Large intestine (tissue), 3 donors: ENCODE measurements at regions not wholly inside any gene's neighbourhood (a gene's known extent, or its start where the extent isn't known, plus 50 kb on each side); places are given as distances from the start of the nearest gene placed in this dataset.

ENCODE experiments used
- DNase-seq, 2 donors: peaks; one replicate each; pipeline versions ENCODE4 v3.0.0 to v3.0.0-alpha.2; 2013
- H3K27ac ChIP-seq: one replicate; pipeline ENCODE4 v1.5.1; 2013; ENCODE audit warnings: low read length
- H3K27me3 ChIP-seq: 2 replicates; pipeline ENCODE4 v1.6.1; 2013; ENCODE audit warnings: low read length; ENCODE audit not compliant: control insufficient read depth, insufficient read depth
- H3K36me3 ChIP-seq: 2 replicates; pipeline ENCODE4 v1.6.1; 2013; ENCODE audit warnings: low read length; ENCODE audit not compliant: control insufficient read depth, insufficient read depth
- H3K4me1 ChIP-seq: one replicate; pipeline ENCODE4 v1.6.1; 2013; ENCODE audit warnings: low read length; ENCODE audit not compliant: control insufficient read depth, insufficient read depth
- H3K4me3 ChIP-seq: one replicate; pipeline ENCODE4 v1.5.1; 2013; ENCODE audit warnings: low read length
- H3K9me3 ChIP-seq: one replicate; pipeline ENCODE4 v1.6.1; 2013; ENCODE audit warnings: mild to moderate bottlenecking, low read depth, low read length, moderate library complexity; ENCODE audit not compliant: control insufficient read depth
- WGBS: methylation state at CpG from one replicate; pipeline ENCODE4 v1.1.5; 2013; ENCODE audit warnings: low lambda C conversion rate; ENCODE audit not compliant: insufficient coverage; 5-methylcytosine and 5-hydroxymethylcytosine counted together

GRCh38 chr5:98638111-98638510 is 135.4 kb upstream of the RGMB start:
- Histone ChIP-seq H3K36me3 (no peaks in the 10 kb centered on the region), H3K27me3 (no peaks in the 10 kb centered on the region), H3K4me3 (no peak overlapping the region), H3K4me1 (peaks cover 10% of the 10 kb centered on the region), H3K27ac (no peak overlapping the region), H3K9me3 (no peaks in the 10 kb centered on the region)
- 71% methylated on average over 1 of the region's 2 CpGs for WGBS
- no peak for DNase-seq

- no peak overlapping the region for H3K4me3 ChIP-seq
- DNase-seq = no peak
- no peaks in the 10 kb centered on the region for H3K27me3 ChIP-seq
- H3K4me1 ChIP-seq = peaks cover 10% of the 10 kb centered on the region
- no peaks in the 10 kb centered on the region for H3K36me3 ChIP-seq
- no peak overlapping the region for H3K27ac ChIP-seq
- WGBS = no CpG with 5 or more reads among the region's 1 CpG
- no peaks in the 10 kb centered on the region for H3K9me3 ChIP-seq
These were observed 134.8 kb upstream of the RGMB start for GRCh38 chr5:98638701-98639100.

DNA sequence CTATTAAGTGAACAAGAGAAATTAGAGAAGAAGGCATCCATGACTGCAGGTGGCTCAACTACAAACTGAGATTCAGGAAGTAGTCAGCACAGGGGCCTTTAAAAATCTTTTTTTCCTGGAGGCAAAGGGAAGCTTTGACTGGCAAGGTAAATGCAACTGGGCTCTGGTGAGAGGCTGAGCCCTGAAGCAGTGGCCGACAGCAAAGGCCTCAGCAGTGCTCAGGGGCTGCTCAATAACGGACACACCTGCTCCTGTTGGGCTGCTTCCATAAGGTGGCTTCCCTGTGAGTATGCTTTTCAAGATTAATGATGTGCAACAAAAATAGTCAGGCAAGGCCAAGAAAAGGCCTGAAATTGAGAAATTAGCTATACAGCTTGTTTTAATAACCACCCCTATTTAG is 134.2 kb upstream of the RGMB start:
- WGBS = no CpG with 5 or more reads among the region's 2 CpGs
- Histone ChIP-seq H3K27ac (no peak overlapping the region), H3K4me3 (no peak overlapping the region), H3K9me3 (no peaks in the 10 kb centered on the region), H3K27me3 (no peaks in the 10 kb centered on the region), H3K4me1 (peaks cover 10% of the 10 kb centered on the region), H3K36me3 (no peaks in the 10 kb centered on the region)
- no peak for DNase-seq

DNA sequence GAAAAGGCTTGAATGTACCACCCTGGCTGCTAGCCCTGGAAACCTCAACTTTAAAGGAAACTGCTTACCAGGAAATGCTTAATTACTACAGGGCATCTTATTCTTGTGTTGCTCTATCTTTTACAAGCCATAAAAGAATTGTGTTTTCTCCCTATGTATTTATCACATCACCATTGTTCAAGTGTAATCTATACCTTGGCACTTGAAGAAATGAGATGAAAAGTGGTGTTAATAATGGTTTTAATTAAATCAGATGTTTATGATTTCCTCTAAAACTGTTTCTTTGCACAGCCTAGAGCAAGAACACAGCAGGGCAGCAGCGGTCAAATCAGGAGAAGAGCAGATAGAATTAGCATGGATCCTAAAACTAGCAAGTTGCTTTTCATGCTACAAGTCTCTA is 131.8 kb upstream of the RGMB start:
- H3K4me3 ChIP-seq = no peak overlapping the region
- no peak for DNase-seq
- no peaks in the 10 kb centered on the region for H3K27me3 ChIP-seq
- WGBS = no CpG with 5 or more reads among the region's 1 CpG
- no peaks in the 10 kb centered on the region for H3K36me3 ChIP-seq
- H3K4me1 ChIP-seq = no peaks in the 10 kb centered on the region
- H3K9me3 ChIP-seq = no peaks in the 10 kb centered on the region
- H3K27ac ChIP-seq = no peak overlapping the region

GRCh38 chr5:98643569-98643968 is 129.9 kb upstream of the RGMB start:
- Histone ChIP-seq H3K27me3 (no peaks in the 10 kb centered on the region), H3K4me1 (no peaks in the 10 kb centered on the region), H3K36me3 (no peaks in the 10 kb centered on the region), H3K9me3 (no peaks in the 10 kb centered on the region), H3K27ac (no peak overlapping the region), H3K4me3 (no peak overlapping the region)
- DNase-seq = no peak
- 100% methylated on average over 1 of the region's 1 CpG for whole genome bisulfite sequencing

- H3K36me3 ChIP-seq = no peaks in the 10 kb centered on the region
- no CpG with 5 or more reads among the region's 3 CpGs for WGBS
- no peaks in the 10 kb centered on the region for H3K27me3 ChIP-seq
- H3K4me1 ChIP-seq = no peaks in the 10 kb centered on the region
- no peak overlapping the region for H3K27ac ChIP-seq
- no peak overlapping the region for H3K4me3 ChIP-seq
- DNase-seq = no peak
- no peaks in the 10 kb centered on the region for H3K9me3 ChIP-seq
These were observed 121.7 kb upstream of the RGMB start for GRCh38 chr5:98651715-98652114.

- Histone ChIP-seq H3K27ac (no peak overlapping the region), H3K4me3 (no peak overlapping the region), H3K36me3 (no peaks in the 10 kb centered on the region), H3K9me3 (no peaks in the 10 kb centered on the region), H3K27me3 (no peaks in the 10 kb centered on the region), H3K4me1 (no peaks in the 10 kb centered on the region)
- 92% methylated on average over 2 of the region's 3 CpGs for WGBS
- no peak for DNase-seq
These were observed 117.2 kb upstream of the RGMB start for GRCh38 chr5:98656125-98656795.

- Histone ChIP-seq H3K36me3 (no peaks in the 10 kb centered on the region), H3K9me3 (no peaks in the 10 kb centered on the region), H3K27me3 (no peaks in the 10 kb centered on the region), H3K4me1 (no peaks in the 10 kb centered on the region), H3K27ac (no peak overlapping the region), H3K4me3 (no peak overlapping the region)
- DNase-seq = no peak
- WGBS = no CpG with 5 or more reads among the region's 1 CpG
These were observed 116.7 kb upstream of the RGMB start for GRCh38 chr5:98656796-98657195.

DNA sequence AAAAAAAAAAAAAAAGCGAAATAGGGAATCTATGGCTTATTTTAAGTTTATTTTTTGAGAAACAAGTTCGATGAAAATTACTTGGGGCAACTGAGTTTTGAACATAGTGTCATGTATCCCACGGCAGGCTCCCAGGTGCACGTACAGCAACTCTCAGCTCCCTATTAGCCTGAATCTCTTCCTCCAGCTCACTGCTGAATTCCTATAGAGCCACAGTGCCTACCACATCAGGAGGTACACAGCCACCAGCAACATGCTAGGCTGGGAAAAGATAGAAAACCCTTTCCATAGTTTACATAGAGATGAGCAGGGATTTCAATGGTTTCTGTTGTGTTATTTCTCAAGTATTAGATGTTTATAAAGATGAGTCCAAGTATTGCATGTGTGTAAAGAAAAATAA is 115.9 kb upstream of the RGMB start:
- Histone ChIP-seq H3K4me3 (no peak overlapping the region), H3K36me3 (no peaks in the 10 kb centered on the region), H3K9me3 (no peaks in the 10 kb centered on the region), H3K27ac (no peak overlapping the region), H3K27me3 (no peaks in the 10 kb centered on the region), H3K4me1 (no peaks in the 10 kb centered on the region)
- WGBS = no CpG with 5 or more reads among the region's 4 CpGs
- no peak for DNase-seq

GRCh38 chr5:98663521-98663920 is 109.9 kb upstream of the RGMB start:
- Histone ChIP-seq H3K4me1 (no peaks in the 10 kb centered on the region), H3K9me3 (no peaks in the 10 kb centered on the region), H3K36me3 (no peaks in the 10 kb centered on the region), H3K27ac (no peak overlapping the region), H3K27me3 (no peaks in the 10 kb centered on the region), H3K4me3 (no peak overlapping the region)
- DNase-seq = no peak

GRCh38 chr5:98664736-98665135 is 108.7 kb upstream of the RGMB start:
- no CpG with 5 or more reads among the region's 4 CpGs for WGBS
- Histone ChIP-seq H3K27me3 (no peaks in the 10 kb centered on the region), H3K4me1 (no peaks in the 10 kb centered on the region), H3K9me3 (no peaks in the 10 kb centered on the region), H3K4me3 (no peak overlapping the region), H3K36me3 (no peaks in the 10 kb centered on the region), H3K27ac (no peak overlapping the region)
- DNase-seq = no peak
